Fibroblast of pulmonary artery (primary cell): ENCODE measurements at regions not wholly inside any gene's neighbourhood (a gene's known extent, or its start where the extent isn't known, plus 50 kb on each side); places are given as distances from the start of the nearest gene placed in this dataset.
A peak's percentile ranks its signal among the peaks of the same experiment; 100 is the strongest.

Source experiments
- DNase-seq: peaks from one replicate; pipeline ENCODE4 v3.0.0-alpha.2; 2010; ENCODE audit warnings: low read depth
- H3K4me3 ChIP-seq: replicated peaks from 2 replicates; pipeline ENCODE4 v1.5.1; 2011; ENCODE audit warnings: low read depth, mild to moderate bottlenecking, control low read depth, low read length, moderate library complexity
- CTCF ChIP-seq: IDR thresholded peaks from 2 replicates; pipeline ENCODE4 v1.5.1; 2011; ENCODE audit warnings: mild to moderate bottlenecking, control low read depth, low read length, inconsistent platforms; ENCODE audit errors: missing control alignments

GRCh38 chr4:74613266-74613665 is 168.3 kb downstream of the AREG start:
- no peak for DNase-seq
- TF ChIP-seq CTCF: no peak
- no peak overlapping the region for H3K4me3 ChIP-seq

- TF ChIP-seq CTCF: no peak
- DNase-seq: no peak
- no peak overlapping the region for H3K4me3 ChIP-seq
Observed at GRCh38 chr4:74615411-74615810, 170.5 kb downstream of the AREG start.

GRCh38 chr4:74618166-74618565 is 173.2 kb downstream of the AREG start:
- no peak for TF ChIP-seq CTCF
- no peak overlapping the region for H3K4me3 ChIP-seq
- no peak for DNase-seq

- DNase-seq: peak; percentile 77
- no peak overlapping the region for H3K4me3 ChIP-seq
- no peak for TF ChIP-seq CTCF
Observed at GRCh38 chr4:74618659-74619058, 173.7 kb downstream of the AREG start.

- H3K4me3 ChIP-seq: no peak overlapping the region
- TF ChIP-seq CTCF: no peak
- DNase-seq: peak; percentile 70
Observed at GRCh38 chr4:74619931-74620702, 174.2 kb downstream of the BTC start.

GRCh38 chr4:74621616-74622015 is 172.7 kb downstream of the BTC start:
- no peak overlapping the region for H3K4me3 ChIP-seq
- DNase-seq: no peak
- TF ChIP-seq CTCF: no peak

- no peak overlapping the region for H3K4me3 ChIP-seq
- DNase-seq: peak; percentile 84
- TF ChIP-seq CTCF: peak; percentile 48
Observed at GRCh38 chr4:74623041-74623440, 171.3 kb downstream of the BTC start.
